ENCODE measurements at regions not wholly inside any gene's neighbourhood (a gene's known extent, or its start where the extent isn't known, plus 50 kb on each side); places are given as distances from the start of the nearest gene placed in this dataset.

- H3K4me2 ChIP-seq (ENCODE audit: low read length): no peak overlapping the region
- no peaks in the 10 kb centered on the region for H3K4me1 ChIP-seq (ENCODE audit: control insufficient read depth, insufficient read depth, low read length)
- no peak overlapping the region for H3K4me3 ChIP-seq (ENCODE audit: low read length)
- no peaks in the 10 kb centered on the region for H3K9me3 ChIP-seq (replicated peaks; ENCODE audit: low read length)
- H3K36me3 ChIP-seq (ENCODE audit: insufficient read depth, low read length): no peaks in the 10 kb centered on the region
- no peak overlapping the region for H3K9ac ChIP-seq (ENCODE audit: low read depth, low read length)
- H3K27me3 ChIP-seq (ENCODE audit: control insufficient read depth, insufficient read depth, low read length): no peaks in the 10 kb centered on the region
Measured at GRCh38 chr2:59622599-59623308, 930.7 kb downstream of the BCL11A start.

- no peak overlapping the region for H3K9ac ChIP-seq (ENCODE audit: low read depth, low read length)
- no peak overlapping the region for H3K4me3 ChIP-seq (ENCODE audit: low read length)
- H3K36me3 ChIP-seq (ENCODE audit: insufficient read depth, low read length): no peaks in the 10 kb centered on the region
- H3K4me2 ChIP-seq (ENCODE audit: low read length): no peak overlapping the region
- H3K27me3 ChIP-seq (ENCODE audit: control insufficient read depth, insufficient read depth, low read length): no peaks in the 10 kb centered on the region
- H3K9me3 ChIP-seq (replicated peaks; ENCODE audit: low read length): no peaks in the 10 kb centered on the region
- no peaks in the 10 kb centered on the region for H3K4me1 ChIP-seq (ENCODE audit: control insufficient read depth, insufficient read depth, low read length)
Measured at GRCh38 chr2:59604123-59604522, 949.3 kb downstream of the BCL11A start.

GRCh38 chr2:59594671-59595222 lies 958.7 kb downstream of the BCL11A start:
- Histone ChIP-seq H3K4me3 (ENCODE audit: low read length) (no peak overlapping the region), H3K4me2 (ENCODE audit: low read length) (no peak overlapping the region), H3K36me3 (ENCODE audit: insufficient read depth, low read length) (no peaks in the 10 kb centered on the region), H3K9me3 (replicated peaks; ENCODE audit: low read length) (peaks cover 7% of the 10 kb centered on the region), H3K9ac (ENCODE audit: low read depth, low read length) (no peak overlapping the region), H3K4me1 (ENCODE audit: control insufficient read depth, insufficient read depth, low read length) (no peaks in the 10 kb centered on the region), H3K27me3 (ENCODE audit: control insufficient read depth, insufficient read depth, low read length) (no peaks in the 10 kb centered on the region)

GRCh38 chr2:59590798-59591197 lies 962.7 kb downstream of the BCL11A start:
- H3K36me3 ChIP-seq (ENCODE audit: insufficient read depth, low read length): no peaks in the 10 kb centered on the region
- H3K4me3 ChIP-seq (ENCODE audit: low read length): no peak overlapping the region
- no peak overlapping the region for H3K9ac ChIP-seq (ENCODE audit: low read depth, low read length)
- H3K9me3 ChIP-seq (replicated peaks; ENCODE audit: low read length): peaks cover 2% of the 10 kb centered on the region
- no peaks in the 10 kb centered on the region for H3K4me1 ChIP-seq (ENCODE audit: control insufficient read depth, insufficient read depth, low read length)
- no peak overlapping the region for H3K4me2 ChIP-seq (ENCODE audit: low read length)
- H3K27me3 ChIP-seq (ENCODE audit: control insufficient read depth, insufficient read depth, low read length): no peaks in the 10 kb centered on the region

- H3K27me3 ChIP-seq (ENCODE audit: control insufficient read depth, insufficient read depth, low read length): no peaks in the 10 kb centered on the region
- H3K9ac ChIP-seq (ENCODE audit: low read depth, low read length): no peak overlapping the region
- no peaks in the 10 kb centered on the region for H3K36me3 ChIP-seq (ENCODE audit: insufficient read depth, low read length)
- H3K9me3 ChIP-seq (replicated peaks; ENCODE audit: low read length): peaks cover 2% of the 10 kb centered on the region
- H3K4me1 ChIP-seq (ENCODE audit: control insufficient read depth, insufficient read depth, low read length): no peaks in the 10 kb centered on the region
- H3K4me3 ChIP-seq (ENCODE audit: low read length): no peak overlapping the region
- no peak overlapping the region for H3K4me2 ChIP-seq (ENCODE audit: low read length)
Measured at GRCh38 chr2:59589881-59590280, 963.6 kb downstream of the BCL11A start.

GRCh38 chr2:59588286-59588685 lies 965.2 kb downstream of the BCL11A start:
- Histone ChIP-seq H3K4me1 (ENCODE audit: control insufficient read depth, insufficient read depth, low read length) (no peaks in the 10 kb centered on the region), H3K4me2 (ENCODE audit: low read length) (no peak overlapping the region), H3K4me3 (ENCODE audit: low read length) (no peak overlapping the region), H3K9me3 (replicated peaks; ENCODE audit: low read length) (peaks cover 2% of the 10 kb centered on the region), H3K36me3 (ENCODE audit: insufficient read depth, low read length) (no peaks in the 10 kb centered on the region), H3K9ac (ENCODE audit: low read depth, low read length) (no peak overlapping the region), H3K27me3 (ENCODE audit: control insufficient read depth, insufficient read depth, low read length) (no peaks in the 10 kb centered on the region)

- no peak overlapping the region for H3K4me3 ChIP-seq (ENCODE audit: low read length)
- H3K4me2 ChIP-seq (ENCODE audit: low read length): no peak overlapping the region
- no peaks in the 10 kb centered on the region for H3K27me3 ChIP-seq (ENCODE audit: control insufficient read depth, insufficient read depth, low read length)
- H3K9ac ChIP-seq (ENCODE audit: low read depth, low read length): no peak overlapping the region
- no peaks in the 10 kb centered on the region for H3K9me3 ChIP-seq (replicated peaks; ENCODE audit: low read length)
- H3K36me3 ChIP-seq (ENCODE audit: insufficient read depth, low read length): no peaks in the 10 kb centered on the region
- no peaks in the 10 kb centered on the region for H3K4me1 ChIP-seq (ENCODE audit: control insufficient read depth, insufficient read depth, low read length)
Measured at GRCh38 chr2:59586176-59586575, 967.3 kb downstream of the BCL11A start.

GRCh38 chr2:59585655-59586054 lies 967.8 kb downstream of the BCL11A start:
- H3K4me3 ChIP-seq (ENCODE audit: low read length): no peak overlapping the region
- H3K36me3 ChIP-seq (ENCODE audit: insufficient read depth, low read length): no peaks in the 10 kb centered on the region
- H3K4me2 ChIP-seq (ENCODE audit: low read length): no peak overlapping the region
- no peaks in the 10 kb centered on the region for H3K4me1 ChIP-seq (ENCODE audit: control insufficient read depth, insufficient read depth, low read length)
- no peaks in the 10 kb centered on the region for H3K27me3 ChIP-seq (ENCODE audit: control insufficient read depth, insufficient read depth, low read length)
- H3K9me3 ChIP-seq (replicated peaks; ENCODE audit: low read length): no peaks in the 10 kb centered on the region
- no peak overlapping the region for H3K9ac ChIP-seq (ENCODE audit: low read depth, low read length)

- Histone ChIP-seq H3K27me3 (ENCODE audit: control insufficient read depth, insufficient read depth, low read length) (no peaks in the 10 kb centered on the region), H3K9ac (ENCODE audit: low read depth, low read length) (no peak overlapping the region), H3K9me3 (replicated peaks; ENCODE audit: low read length) (no peaks in the 10 kb centered on the region), H3K36me3 (ENCODE audit: insufficient read depth, low read length) (no peaks in the 10 kb centered on the region), H3K4me2 (ENCODE audit: low read length) (no peak overlapping the region), H3K4me3 (ENCODE audit: low read length) (no peak overlapping the region), H3K4me1 (ENCODE audit: control insufficient read depth, insufficient read depth, low read length) (no peaks in the 10 kb centered on the region)
Measured at GRCh38 chr2:59584958-59585357, 968.5 kb downstream of the BCL11A start.

- Histone ChIP-seq H3K4me2 (ENCODE audit: low read length) (no peak overlapping the region), H3K4me1 (ENCODE audit: control insufficient read depth, insufficient read depth, low read length) (no peaks in the 10 kb centered on the region), H3K27me3 (ENCODE audit: control insufficient read depth, insufficient read depth, low read length) (no peaks in the 10 kb centered on the region), H3K9me3 (replicated peaks; ENCODE audit: low read length) (no peaks in the 10 kb centered on the region), H3K4me3 (ENCODE audit: low read length) (no peak overlapping the region), H3K36me3 (ENCODE audit: insufficient read depth, low read length) (no peaks in the 10 kb centered on the region), H3K9ac (ENCODE audit: low read depth, low read length) (no peak overlapping the region)
Measured at GRCh38 chr2:59583173-59583765, 970.2 kb downstream of the BCL11A start.

GRCh38 chr2:59578349-59578748 lies 975.1 kb downstream of the BCL11A start:
- H3K4me1 ChIP-seq (ENCODE audit: control insufficient read depth, insufficient read depth, low read length): no peaks in the 10 kb centered on the region
- no peak overlapping the region for H3K4me2 ChIP-seq (ENCODE audit: low read length)
- H3K27me3 ChIP-seq (ENCODE audit: control insufficient read depth, insufficient read depth, low read length): no peaks in the 10 kb centered on the region
- no peak overlapping the region for H3K4me3 ChIP-seq (ENCODE audit: low read length)
- H3K9ac ChIP-seq (ENCODE audit: low read depth, low read length): no peak overlapping the region
- no peaks in the 10 kb centered on the region for H3K36me3 ChIP-seq (ENCODE audit: insufficient read depth, low read length)
- H3K9me3 ChIP-seq (replicated peaks; ENCODE audit: low read length): peaks cover 2% of the 10 kb centered on the region

GRCh38 chr2:59575191-59575590 lies 978.3 kb downstream of the BCL11A start:
- Histone ChIP-seq H3K9me3 (replicated peaks; ENCODE audit: low read length) (peaks cover 2% of the 10 kb centered on the region), H3K4me1 (ENCODE audit: control insufficient read depth, insufficient read depth, low read length) (no peaks in the 10 kb centered on the region), H3K36me3 (ENCODE audit: insufficient read depth, low read length) (no peaks in the 10 kb centered on the region), H3K4me2 (ENCODE audit: low read length) (no peak overlapping the region), H3K27me3 (ENCODE audit: control insufficient read depth, insufficient read depth, low read length) (no peaks in the 10 kb centered on the region), H3K9ac (ENCODE audit: low read depth, low read length) (no peak overlapping the region), H3K4me3 (ENCODE audit: low read length) (no peak overlapping the region)

All from skeletal muscle satellite cell (primary cell).